IMR-90 (cell line): ENCODE measurements at regions not wholly inside any gene's neighbourhood (a gene's known extent, or its start where the extent isn't known, plus 50 kb on each side); places are given as distances from the start of the nearest gene placed in this dataset.

Experiments
- BHLHE40 ChIP-seq: fragments of 150-350 bp; IDR thresholded peaks from 2 replicates; pipeline ENCODE4 v1.6.1; 2016; ENCODE audit warnings: mild to moderate bottlenecking, low read depth, low read length
- CEBPB ChIP-seq: IDR thresholded peaks from 2 replicates; pipeline ENCODE4 v1.6.1; 2012; ENCODE audit warnings: low read depth, low read length, improper control_type of control experiment
- MAFK ChIP-seq: IDR thresholded peaks from 2 replicates; pipeline ENCODE4 v1.6.1; 2012; ENCODE audit warnings: low read depth, low read length, improper control_type of control experiment
- POLR2A ChIP-seq: IDR thresholded peaks from 2 replicates; pipeline ENCODE4 v1.6.1; 2012; ENCODE audit warnings: mild to moderate bottlenecking, low read depth, low read length
- RAD21 ChIP-seq: IDR thresholded peaks from 2 replicates; pipeline ENCODE4 v1.6.1; 2012; ENCODE audit warnings: low read length, improper control_type of control experiment
- RCOR1 ChIP-seq: IDR thresholded peaks from 2 replicates; pipeline ENCODE4 v1.6.1; 2012; ENCODE audit warnings: mild to moderate bottlenecking, low read length, improper control_type of control experiment; ENCODE audit not compliant: insufficient replicate concordance
- RFX5 ChIP-seq: IDR thresholded peaks from 2 replicates; pipeline ENCODE4 v1.8.0; 2012; ENCODE audit warnings: low read depth, mild to moderate bottlenecking, low read length, moderate library complexity
- SMC3 ChIP-seq: fragments of 150-350 bp; IDR thresholded peaks from 2 replicates; pipeline ENCODE4 v1.6.1; 2016; ENCODE audit warnings: low read depth, mild to moderate bottlenecking, antibody characterized with exemption, low read length, moderate library complexity
- TF ChIP-seq, protein P1 (sequence below): conservative IDR thresholded peaks from 2 replicates; pipeline ENCODE4 v1.5.1; 2012; ENCODE audit warnings: mild to moderate bottlenecking, low read depth, low read length, improper control_type of control experiment
- TF ChIP-seq, protein P2 (sequence below): fragments of 150-350 bp; IDR thresholded peaks from 2 replicates; pipeline ENCODE4 v1.6.1; 2017; ENCODE audit warnings: mild to moderate bottlenecking, antibody characterized with exemption, low read length, low read depth

- TF ChIP-seq RCOR1 (no peak), SMC3 (no peak), BHLHE40 (no peak), POLR2A (no peak), RFX5 (no peak), RAD21 (no peak), MAFK (no peak), CEBPB (no peak)
- TF ChIP-seq, protein P1, sequence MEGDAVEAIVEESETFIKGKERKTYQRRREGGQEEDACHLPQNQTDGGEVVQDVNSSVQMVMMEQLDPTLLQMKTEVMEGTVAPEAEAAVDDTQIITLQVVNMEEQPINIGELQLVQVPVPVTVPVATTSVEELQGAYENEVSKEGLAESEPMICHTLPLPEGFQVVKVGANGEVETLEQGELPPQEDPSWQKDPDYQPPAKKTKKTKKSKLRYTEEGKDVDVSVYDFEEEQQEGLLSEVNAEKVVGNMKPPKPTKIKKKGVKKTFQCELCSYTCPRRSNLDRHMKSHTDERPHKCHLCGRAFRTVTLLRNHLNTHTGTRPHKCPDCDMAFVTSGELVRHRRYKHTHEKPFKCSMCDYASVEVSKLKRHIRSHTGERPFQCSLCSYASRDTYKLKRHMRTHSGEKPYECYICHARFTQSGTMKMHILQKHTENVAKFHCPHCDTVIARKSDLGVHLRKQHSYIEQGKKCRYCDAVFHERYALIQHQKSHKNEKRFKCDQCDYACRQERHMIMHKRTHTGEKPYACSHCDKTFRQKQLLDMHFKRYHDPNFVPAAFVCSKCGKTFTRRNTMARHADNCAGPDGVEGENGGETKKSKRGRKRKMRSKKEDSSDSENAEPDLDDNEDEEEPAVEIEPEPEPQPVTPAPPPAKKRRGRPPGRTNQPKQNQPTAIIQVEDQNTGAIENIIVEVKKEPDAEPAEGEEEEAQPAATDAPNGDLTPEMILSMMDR = no peak
- TF ChIP-seq, protein P2, sequence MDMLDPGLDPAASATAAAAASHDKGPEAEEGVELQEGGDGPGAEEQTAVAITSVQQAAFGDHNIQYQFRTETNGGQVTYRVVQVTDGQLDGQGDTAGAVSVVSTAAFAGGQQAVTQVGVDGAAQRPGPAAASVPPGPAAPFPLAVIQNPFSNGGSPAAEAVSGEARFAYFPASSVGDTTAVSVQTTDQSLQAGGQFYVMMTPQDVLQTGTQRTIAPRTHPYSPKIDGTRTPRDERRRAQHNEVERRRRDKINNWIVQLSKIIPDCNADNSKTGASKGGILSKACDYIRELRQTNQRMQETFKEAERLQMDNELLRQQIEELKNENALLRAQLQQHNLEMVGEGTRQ = no peak
Observed at GRCh38 chr9:16304301-16304700, 566.2 kb downstream of the BNC2 start.
